Liver (tissue), 8 donors: ENCODE measurements at regions not wholly inside any gene's neighbourhood (a gene's known extent, or its start where the extent isn't known, plus 50 kb on each side); places are given as distances from the start of the nearest gene placed in this dataset.

Experiments
- DNase-seq: peaks from one replicate; pipeline ENCODE4 v3.0.0-alpha.2; 2017; ENCODE audit warnings: low spot score
- H3K27ac ChIP-seq, 2 donors: one replicate each; pipeline ENCODE4 v1.7.0; 2013; ENCODE audit warnings: inconsistent platforms in 2 of 2, low read length in 2 of 2, control low read depth in 1 of 2, low read depth in 1 of 2, mild to moderate bottlenecking in 1 of 2
- H3K27me3 ChIP-seq, 4 donors: one replicate each; pipeline versions ENCODE4 v1.6.1 to v1.7.0; 2013; ENCODE audit warnings: low read length in 3 of 4, inconsistent platforms in 1 of 4, mild to moderate bottlenecking in 1 of 4, moderate library complexity in 1 of 4; ENCODE audit not compliant: control insufficient read depth in 4 of 4, insufficient read depth in 4 of 4
- H3K36me3 ChIP-seq, 4 donors: one replicate each; pipeline versions ENCODE4 v1.6.1 to v1.7.0; 2013; ENCODE audit warnings: low read length in 3 of 4, mild to moderate bottlenecking in 3 of 4, low read depth in 1 of 4, moderate library complexity in 1 of 4; ENCODE audit not compliant: control insufficient read depth in 4 of 4, insufficient read depth in 3 of 4
- H3K4me1 ChIP-seq, 4 donors: one replicate each; pipeline versions ENCODE4 v1.6.1 to v1.7.0; 2013; ENCODE audit warnings: low read length in 3 of 4, mild to moderate bottlenecking in 3 of 4, moderate library complexity in 1 of 4; ENCODE audit not compliant: control insufficient read depth in 4 of 4, insufficient read depth in 4 of 4
- H3K4me3 ChIP-seq, 3 donors: one replicate each; pipeline versions ENCODE4 v1.6.1 to v1.7.0; 2013; ENCODE audit warnings: low read length in 3 of 3, control low read depth in 1 of 3, low read depth in 1 of 3, mild to moderate bottlenecking in 1 of 3
- H3K9ac ChIP-seq, 2 donors: one replicate each; pipeline ENCODE4 v1.7.0; 2013; ENCODE audit warnings: low read length in 2 of 2, mild to moderate bottlenecking in 2 of 2, moderate library complexity in 2 of 2, control low read depth in 1 of 2, low read depth in 1 of 2
- H3K9me3 ChIP-seq, 4 donors: one replicate each; pipeline versions ENCODE4 v1.6.1 to v1.7.0; 2013; ENCODE audit warnings: low read length in 3 of 4; ENCODE audit not compliant: control insufficient read depth in 4 of 4
- ATF3 ChIP-seq: IDR thresholded peaks from 2 replicates; pipeline ENCODE4 v1.6.1; 2016; ENCODE audit warnings: antibody characterized with exemption
- CTCF ChIP-seq: fragments of 150-350 bp; IDR thresholded peaks from 2 replicates; pipeline ENCODE4 v1.5.1; 2017; ENCODE audit warnings: improper control_type of control experiment, low read depth, low read length; ENCODE audit not compliant: missing input control
- EGR1 ChIP-seq, 2 donors: IDR thresholded peaks; 2 replicates each; pipeline ENCODE4 v1.6.1; 2016 to 2018; ENCODE audit warnings: antibody characterized with exemption in 2 of 2, low read depth in 2 of 2
- FOXA1 ChIP-seq: IDR thresholded peaks from 2 replicates; pipeline ENCODE4 v1.6.1; 2016; ENCODE audit warnings: antibody characterized with exemption
- FOXA2 ChIP-seq: IDR thresholded peaks from 2 replicates; pipeline ENCODE4 v1.6.1; 2016; ENCODE audit warnings: antibody characterized with exemption
- GABPA ChIP-seq, 2 donors: IDR thresholded peaks in 1 of 2; conservative IDR thresholded peaks in 1 of 2; 2 replicates each; pipeline ENCODE4 v1.6.1; 2016; ENCODE audit warnings: antibody characterized with exemption in 2 of 2, mild to moderate bottlenecking in 1 of 2, moderate library complexity in 1 of 2
- HNF4A ChIP-seq, 2 donors: conservative IDR thresholded peaks; 2 replicates each; pipeline ENCODE4 v1.6.1; 2016; ENCODE audit warnings: antibody characterized with exemption in 2 of 2, mild to moderate bottlenecking in 2 of 2
- HNF4G ChIP-seq: IDR thresholded peaks from 2 replicates; pipeline ENCODE4 v1.6.1; 2016; ENCODE audit warnings: antibody characterized with exemption
- JUND ChIP-seq, 2 donors: IDR thresholded peaks; 2 replicates each; pipeline ENCODE4 v1.6.1; 2016; ENCODE audit warnings: antibody characterized with exemption in 2 of 2
- MAX ChIP-seq: IDR thresholded peaks from 2 replicates; pipeline ENCODE4 v1.6.1; 2016; ENCODE audit warnings: antibody characterized with exemption
- NR2F2 ChIP-seq: IDR thresholded peaks from 2 replicates; pipeline ENCODE4 v1.6.1; 2016; ENCODE audit warnings: antibody characterized with exemption
- RAD21 ChIP-seq, 2 donors: IDR thresholded peaks; 2 replicates each; pipeline ENCODE4 v1.6.1; 2016; ENCODE audit warnings: antibody characterized with exemption in 2 of 2, mild to moderate bottlenecking in 2 of 2
- REST ChIP-seq: IDR thresholded peaks from 2 replicates; pipeline ENCODE4 v1.6.1; 2016; ENCODE audit warnings: antibody characterized with exemption, mild to moderate bottlenecking
- RXRA ChIP-seq, 2 donors: IDR thresholded peaks; 2 replicates each; pipeline ENCODE4 v1.6.1; 2017 to 2018; ENCODE audit warnings: antibody characterized with exemption in 2 of 2, mild to moderate bottlenecking in 1 of 2
- SP1 ChIP-seq: IDR thresholded peaks from 2 replicates; pipeline ENCODE4 v1.6.1; 2018; ENCODE audit warnings: antibody characterized with exemption, mild to moderate bottlenecking
- TAF1 ChIP-seq: conservative IDR thresholded peaks from 2 replicates; pipeline ENCODE4 v1.6.1; 2016; ENCODE audit warnings: antibody characterized with exemption, mild to moderate bottlenecking
- YY1 ChIP-seq: IDR thresholded peaks from 2 replicates; pipeline ENCODE4 v1.6.1; 2016; ENCODE audit warnings: antibody characterized with exemption, mild to moderate bottlenecking
- ZBTB33 ChIP-seq: IDR thresholded peaks from 2 replicates; pipeline ENCODE4 v1.6.1; 2016; ENCODE audit warnings: antibody characterized with exemption
- WGBS: extraction: QIAGEN DNeasy Blood & Tissue Kit; methylation state at CpG from one replicate; pipeline ENCODE4 v1.1.7; 2013; 5-methylcytosine and 5-hydroxymethylcytosine counted together
- donor health status: healthy.
- donor health status: healthy.
- donor health status: healthy.
- donor health status: healthy.
- donor health status: healthy.

- Histone ChIP-seq H3K27ac (no peak overlapping the region), H3K9me3 (no peaks in the 10 kb centered on the region), H3K27me3 (no peaks in the 10 kb centered on the region), H3K36me3 (no peaks in the 10 kb centered on the region), H3K4me3 (no peak overlapping the region), H3K9ac (no peak overlapping the region), H3K4me1 (no peaks in the 10 kb centered on the region)
- WGBS = 94% methylated on average over 1 of the region's 1 CpG
- DNase-seq = no peak
- TF ChIP-seq ATF3 = no peak
- TF ChIP-seq RAD21 (IDR thresholded peaks at IDR 0.05) = no peak
- TF ChIP-seq SP1 = no peak
- no peak for TF ChIP-seq FOXA1
- TF ChIP-seq CTCF = no peak
- TF ChIP-seq FOXA2 = no peak
- no peak for TF ChIP-seq RXRA (IDR thresholded peaks at IDR 0.05)
- no peak for TF ChIP-seq JUND (IDR thresholded peaks at IDR 0.05)
- no peak for TF ChIP-seq NR2F2
- no peak for TF ChIP-seq HNF4G
- no peak for TF ChIP-seq YY1
- no peak for TF ChIP-seq GABPA (IDR thresholded peaks at IDR 0.05 in 1 of 2, conservative IDR thresholded peaks at IDR 0.05 in 1 of 2)
- no peak for TF ChIP-seq TAF1
- TF ChIP-seq EGR1 (IDR thresholded peaks at IDR 0.05; ENCODE audit: low read depth in 2 of 2) = no peak
- no peak for TF ChIP-seq REST
- TF ChIP-seq HNF4A (conservative IDR thresholded peaks at IDR 0.05) = no peak
- no peak for TF ChIP-seq ZBTB33
- no peak for TF ChIP-seq MAX
Observed at GRCh38 chr20:19161336-19161735, 51.1 kb upstream of the SLC24A3 start.
